NOMO-1 (cell line): ENCODE measurements at regions not wholly inside any gene's neighbourhood (a gene's known extent, or its start where the extent isn't known, plus 50 kb on each side); places are given as distances from the start of the nearest gene placed in this dataset.
A peak's percentile ranks its signal among the peaks of the same experiment; 100 is the strongest.

ENCODE experiments used
- DNase-seq, 2 experiments: peaks; one replicate each; lab custom pipeline; 2025; ENCODE audit not compliant: unreplicated experiment in 2 of 2; lab: John Stamatoyannopoulos, UW

DNA sequence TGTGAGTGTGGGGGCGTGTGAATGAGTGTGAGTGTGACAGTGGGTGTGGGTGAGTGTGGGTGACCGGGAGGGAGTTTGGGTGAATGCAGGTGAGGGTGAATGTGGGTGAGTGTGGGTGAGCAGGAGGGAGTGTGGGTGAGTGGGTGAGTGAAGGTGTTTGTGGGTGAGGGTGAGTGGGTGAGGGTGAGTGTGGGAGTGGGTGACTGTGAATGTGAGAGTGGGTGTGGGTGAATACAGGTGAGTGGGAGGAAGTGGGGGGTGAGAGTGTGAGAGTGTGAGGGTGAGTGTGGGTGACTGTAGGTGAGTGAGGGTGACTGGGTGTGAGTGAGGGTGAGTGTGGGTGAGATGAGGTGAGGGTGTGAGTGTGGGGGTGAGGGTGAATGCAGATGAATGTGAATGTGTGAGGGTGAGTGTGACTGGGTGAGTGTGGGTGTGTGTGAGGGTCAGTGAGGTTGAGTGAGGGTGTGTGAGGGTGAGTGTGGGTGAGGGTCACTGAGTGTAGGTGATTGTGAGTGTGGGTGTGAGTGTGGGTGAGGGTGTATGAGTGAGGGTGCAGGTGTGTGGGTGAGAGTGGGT, 1677.3 kb upstream of the TENM3 start:
- no peak for DNase-seq

DNA sequence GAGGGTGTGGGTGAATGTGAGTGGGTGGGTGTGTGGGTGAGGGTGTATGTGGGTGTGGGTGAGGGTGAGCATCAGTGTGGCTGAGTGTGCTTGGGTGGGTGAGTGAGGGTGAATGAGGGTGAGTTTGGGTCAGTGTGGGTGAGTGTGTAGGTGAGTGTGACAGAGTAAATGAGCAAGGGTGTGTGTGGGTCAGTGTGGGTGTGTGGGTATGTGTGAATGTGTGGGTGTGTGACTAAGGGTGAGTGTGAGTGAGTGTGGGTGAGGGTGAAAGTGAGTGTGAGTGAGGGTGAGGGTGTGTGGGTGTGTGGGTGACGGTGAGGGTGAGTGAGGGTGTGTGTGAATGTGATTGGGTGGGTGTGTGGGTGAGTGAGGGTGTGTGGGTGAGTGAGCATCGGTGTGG, 1676.7 kb upstream of the TENM3 start:
- no peak for DNase-seq

DNA sequence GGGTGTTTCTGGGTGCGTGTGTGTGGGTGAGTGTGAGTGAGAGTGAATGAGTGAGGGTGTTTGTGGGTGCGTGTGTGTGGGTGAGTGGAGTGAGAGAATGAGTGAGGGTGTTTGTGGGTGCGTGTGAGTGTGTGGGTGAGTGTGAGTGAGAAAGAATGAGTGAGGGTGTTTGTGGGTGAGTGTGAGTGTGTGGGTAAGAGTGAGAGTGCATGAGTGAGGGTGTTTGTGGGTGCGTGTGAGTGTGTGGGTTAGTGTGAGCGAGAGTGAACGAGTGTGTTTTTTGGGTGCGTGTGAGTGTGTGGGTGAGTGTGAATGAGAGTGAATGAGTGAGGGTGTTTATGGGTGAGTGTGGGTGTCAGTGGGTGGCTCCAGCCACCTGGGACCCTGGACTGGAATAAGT, 1676.1 kb upstream of the TENM3 start:
- DNase-seq, result no peak

DNA sequence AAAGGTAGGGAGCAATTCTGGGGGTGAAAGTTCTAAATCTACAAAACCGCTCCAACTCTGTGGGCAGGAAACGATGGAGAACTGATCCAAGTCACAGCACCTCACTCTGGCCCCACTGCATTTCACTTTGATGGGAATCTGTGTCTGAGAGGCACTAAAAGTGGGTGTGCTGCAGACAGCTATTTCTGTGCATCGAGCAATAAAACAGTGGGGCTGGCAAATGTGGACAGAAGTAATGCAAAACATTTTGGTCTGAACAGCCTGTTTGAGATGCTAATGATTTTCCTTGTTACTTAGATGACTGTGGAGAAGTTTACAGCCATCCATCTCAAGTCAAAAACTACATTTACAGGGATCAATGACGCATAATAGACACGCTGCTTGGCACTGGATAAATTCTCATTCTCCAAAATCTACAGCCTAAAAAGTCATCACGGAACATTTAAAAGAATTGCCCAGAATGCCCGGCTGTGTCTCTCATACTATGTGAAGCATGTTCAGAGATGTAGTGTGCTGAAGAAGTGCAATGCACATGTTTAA, 1671.6 kb upstream of the TENM3 start:
- no peak for DNase-seq

DNA sequence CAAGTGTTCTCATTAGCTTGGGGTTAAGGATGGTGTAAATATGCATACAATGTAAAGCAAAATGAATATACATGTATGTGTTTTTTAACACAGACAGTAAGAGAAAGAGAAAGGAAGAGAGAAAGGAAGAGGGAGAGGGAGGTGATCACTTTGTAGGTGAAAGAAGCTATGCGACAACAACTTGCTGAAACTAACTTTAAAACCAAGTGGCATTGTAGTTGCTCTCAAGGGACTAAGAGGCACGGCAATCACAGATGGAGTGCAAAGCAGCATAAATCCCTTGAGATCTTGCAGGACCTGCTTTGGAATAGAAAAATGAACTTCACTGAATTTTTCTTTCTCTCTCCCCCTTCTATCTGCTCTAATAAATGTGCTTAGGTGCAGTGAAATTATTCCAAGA, 1665.0 kb upstream of the TENM3 start:
- no peak for DNase-seq

DNA sequence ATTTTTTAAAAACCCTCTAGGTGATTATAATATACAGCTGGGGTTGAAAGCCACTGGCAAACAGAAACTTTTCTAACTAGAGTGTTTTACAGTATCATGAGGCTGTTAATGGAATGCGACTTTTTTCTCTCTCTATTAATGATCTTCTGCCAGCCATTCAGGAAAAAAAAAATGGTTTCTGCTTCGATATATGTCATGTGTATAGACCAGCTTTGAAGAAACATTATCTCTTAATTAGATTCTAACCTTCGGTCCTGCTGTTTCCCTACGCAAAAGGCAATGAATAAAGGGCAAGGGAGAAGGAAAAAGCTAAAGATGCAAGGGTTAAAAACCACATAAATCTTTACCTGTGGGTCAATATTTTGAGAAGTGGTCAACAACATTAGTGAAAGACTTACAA, 1662.1 kb upstream of the TENM3 start:
- no peak for DNase-seq

DNA sequence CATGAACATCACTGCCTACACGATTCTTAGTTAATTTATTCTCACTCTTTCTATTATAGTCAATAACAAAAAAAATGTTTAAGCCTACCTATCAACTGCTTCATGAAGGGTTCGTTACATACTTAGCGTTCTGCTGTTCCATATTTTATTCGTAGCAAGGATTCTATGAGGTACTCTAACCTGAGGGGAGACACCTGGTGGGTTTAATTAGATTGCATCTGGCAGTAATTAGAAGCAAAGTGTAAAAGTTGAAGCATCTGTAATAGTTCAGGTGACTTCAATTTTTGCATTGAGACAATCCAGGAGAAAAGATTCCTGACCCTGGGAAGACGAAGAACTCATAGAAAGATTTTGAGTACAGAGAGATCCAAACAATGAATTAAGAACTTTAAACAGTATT, 1655.8 kb upstream of the TENM3 start:
- DNase-seq, result no peak

DNA sequence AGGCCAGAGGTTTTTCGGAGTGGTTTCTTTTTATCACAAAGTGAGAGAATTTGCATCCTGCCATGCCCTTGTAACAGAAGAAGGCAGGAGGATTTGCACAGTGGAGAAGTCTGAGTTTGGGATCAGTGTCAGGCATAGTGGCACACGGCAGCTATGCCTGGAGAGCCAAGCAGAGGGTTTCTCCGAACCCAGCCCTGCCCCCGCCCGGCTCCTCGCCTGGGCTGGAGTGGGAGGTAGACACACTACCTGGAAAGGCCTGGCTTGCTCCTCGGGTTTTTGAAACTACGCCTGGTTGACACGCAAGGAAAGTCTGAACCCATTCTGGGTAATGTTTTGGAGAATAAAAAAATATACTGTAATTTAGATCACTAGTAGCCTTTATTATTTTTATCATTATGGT, 1653.6 kb upstream of the TENM3 start:
- DNase-seq, result no peak

DNA sequence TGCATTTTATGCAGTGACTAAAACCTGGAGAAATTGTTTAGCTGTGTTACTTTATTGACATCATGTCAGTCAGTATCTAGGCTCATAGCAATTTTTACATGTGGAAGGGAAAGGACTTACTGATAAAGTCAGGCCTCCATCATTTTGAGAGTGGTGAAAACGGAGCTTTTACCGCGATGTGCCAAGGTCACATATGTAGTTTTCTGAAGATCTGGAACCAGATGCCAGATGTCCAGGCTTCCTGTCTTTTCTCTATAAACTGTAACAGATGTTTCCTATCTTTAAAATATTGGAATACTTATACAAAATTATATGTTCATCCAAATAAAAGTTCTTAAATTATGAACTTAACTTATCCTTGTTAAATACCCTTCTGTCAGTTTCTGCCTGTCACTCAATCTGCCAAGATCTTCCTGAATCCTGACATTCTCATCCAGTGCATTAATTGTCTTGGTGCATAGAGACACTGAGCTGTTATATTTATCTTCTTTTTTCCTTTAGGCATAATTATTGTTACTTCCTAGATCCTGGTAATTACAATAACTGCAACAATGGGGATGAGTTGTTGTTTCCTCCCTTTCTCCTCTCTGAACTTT, 1646.2 kb upstream of the TENM3 start:
- no peak for DNase-seq

DNA sequence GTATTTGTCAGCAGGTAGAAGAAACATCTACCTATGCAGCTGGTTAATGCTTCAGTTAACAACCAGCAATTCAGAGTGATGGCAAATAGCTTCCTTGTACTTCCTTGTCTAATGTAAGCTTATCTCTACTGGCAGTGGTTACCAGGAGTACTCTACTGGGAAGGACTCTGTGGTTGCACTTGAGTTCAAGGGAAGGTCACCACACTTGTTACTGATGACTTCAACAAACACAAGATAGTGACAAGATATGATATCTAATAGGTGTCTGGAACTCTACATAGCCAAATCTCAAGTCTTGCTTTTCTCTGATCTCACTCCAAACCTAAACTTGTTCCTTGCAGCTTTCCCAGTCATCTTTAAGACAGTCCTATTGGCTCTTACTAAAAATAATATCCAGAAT, 1644.9 kb upstream of the TENM3 start:
- no peak for DNase-seq

DNA sequence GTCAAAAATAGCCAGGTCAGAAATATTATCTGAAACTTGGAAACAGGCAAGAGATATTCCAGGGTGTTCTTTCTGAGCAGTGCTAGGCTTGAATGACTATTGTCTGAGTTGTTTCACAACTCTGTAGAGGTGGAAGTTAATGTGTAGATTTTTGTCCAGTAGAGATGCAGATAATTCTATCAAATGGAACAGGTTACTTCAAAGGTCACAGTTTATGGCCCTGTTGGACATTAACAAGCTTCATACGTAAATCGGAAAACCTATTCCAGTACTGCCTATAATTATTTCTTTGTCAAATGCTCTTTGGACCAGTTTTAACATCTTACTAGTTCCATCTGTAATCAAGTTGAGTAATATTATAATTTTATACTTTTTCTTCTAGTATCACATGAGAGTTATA, 1639.4 kb upstream of the TENM3 start:
- no peak for DNase-seq

DNA sequence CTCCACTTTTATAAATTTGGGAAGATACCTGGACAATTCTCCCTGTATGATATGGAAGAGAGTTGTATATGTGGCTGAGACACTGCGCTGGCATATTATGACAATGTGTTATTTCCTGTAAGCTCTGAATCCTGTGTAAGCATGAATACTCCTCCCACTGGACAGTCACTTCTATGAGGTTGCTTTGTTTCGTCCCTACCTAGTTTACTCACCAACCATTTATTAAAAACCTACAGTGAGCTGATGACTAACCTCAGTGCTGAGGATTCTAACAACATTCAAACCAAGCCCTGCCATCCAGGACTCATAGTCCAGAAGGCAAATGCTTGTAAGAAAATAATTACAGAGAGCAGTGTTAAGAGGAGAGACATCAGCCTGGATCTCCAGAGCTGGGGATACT, 1632.9 kb upstream of the TENM3 start:
- no peak for DNase-seq

DNA sequence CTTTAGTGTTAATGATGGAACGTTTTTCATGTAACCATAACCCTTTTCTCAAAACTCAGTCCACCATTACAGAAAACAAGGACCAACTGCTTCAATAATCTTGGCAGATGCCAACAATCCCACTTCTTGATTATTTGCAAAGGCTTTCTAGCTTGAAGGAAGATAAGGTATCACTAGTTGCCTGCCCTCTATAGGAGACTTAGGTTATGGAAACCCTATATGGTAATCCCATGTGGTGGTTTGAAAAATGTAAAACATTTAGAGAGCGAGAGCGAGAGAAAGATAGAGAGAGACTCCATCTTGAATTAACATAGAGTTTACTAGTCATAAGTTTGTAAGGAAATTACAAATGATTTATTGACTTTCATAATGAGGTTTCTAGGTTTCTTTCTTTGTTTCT, 1627.5 kb upstream of the TENM3 start:
- DNase-seq, result no peak

DNA sequence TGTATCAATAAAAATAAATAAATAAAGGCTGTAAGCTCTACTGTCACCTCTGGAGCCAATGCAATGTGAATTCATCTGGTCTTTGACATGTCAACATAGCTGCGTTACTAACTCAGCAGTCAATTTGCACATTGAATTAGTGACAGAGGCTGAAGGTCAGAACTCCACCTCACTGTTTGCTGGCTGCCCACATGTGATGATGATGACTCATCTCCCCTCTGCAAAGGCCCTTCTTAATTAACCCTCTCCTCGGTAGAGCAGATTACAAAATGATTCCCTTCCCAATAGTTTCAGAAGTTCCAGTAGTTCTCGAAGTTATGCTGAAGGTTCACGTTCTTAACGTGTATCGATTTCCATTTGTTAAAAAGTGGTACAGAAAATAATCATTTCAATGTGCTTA, 1626.0 kb upstream of the TENM3 start:
- no peak for DNase-seq

DNA sequence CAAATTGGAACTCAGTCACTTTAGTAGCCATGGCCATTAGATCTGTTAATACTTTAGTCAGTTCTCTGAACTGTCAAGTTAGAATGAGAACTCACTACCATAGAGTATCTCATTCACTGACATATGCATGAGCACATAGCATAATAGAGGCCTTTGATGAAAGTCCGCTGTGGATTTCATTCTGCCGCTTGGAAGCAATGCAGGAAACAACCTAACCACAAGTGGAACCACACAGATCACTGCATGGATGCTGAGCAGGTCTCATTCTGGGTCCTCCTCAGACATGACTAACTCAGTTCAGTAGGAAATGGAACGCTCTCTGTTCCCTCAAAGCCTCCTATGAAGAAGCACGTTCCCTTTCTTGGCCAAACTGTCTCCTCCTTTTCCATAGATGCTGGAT, 1624.8 kb upstream of the TENM3 start:
- no peak for DNase-seq

DNA sequence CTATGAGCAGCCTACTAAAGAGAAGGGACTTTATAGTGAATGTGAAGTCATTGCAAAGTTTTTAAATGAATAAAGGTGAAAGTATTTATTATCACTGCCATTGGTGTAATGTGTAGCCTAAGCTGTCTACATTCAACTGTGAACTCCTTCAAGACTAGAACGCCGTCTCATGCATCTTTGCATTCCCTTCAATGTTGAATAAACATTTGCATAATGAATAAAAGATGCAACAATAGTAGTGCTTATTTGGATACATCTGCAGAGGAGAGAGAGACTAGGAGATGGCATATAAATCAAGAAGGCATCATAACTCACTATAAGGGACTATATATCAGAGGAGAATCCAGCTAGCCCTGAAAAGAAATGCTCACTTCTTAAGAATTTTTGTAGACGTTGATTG, 1623.8 kb upstream of the TENM3 start:
- DNase-seq, result no peak

DNA sequence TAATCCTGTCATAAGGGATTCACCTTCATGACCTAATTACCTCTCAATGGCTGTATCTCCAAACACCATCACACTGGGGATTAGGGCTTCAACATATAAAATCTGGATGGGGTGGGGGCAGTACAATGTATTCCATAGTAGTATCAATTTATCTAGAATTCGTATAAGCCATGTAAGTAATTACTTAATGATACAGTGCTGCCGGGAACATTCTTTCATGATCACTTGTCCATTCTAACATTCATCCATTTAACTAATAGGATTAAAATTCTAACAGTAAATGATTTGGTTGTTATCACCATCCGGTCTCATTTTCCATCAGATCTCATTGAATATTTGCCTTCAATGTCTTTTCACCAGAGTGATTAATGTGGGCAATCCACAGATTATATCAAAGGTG, 1620.9 kb upstream of the TENM3 start:
- no peak for DNase-seq

DNA sequence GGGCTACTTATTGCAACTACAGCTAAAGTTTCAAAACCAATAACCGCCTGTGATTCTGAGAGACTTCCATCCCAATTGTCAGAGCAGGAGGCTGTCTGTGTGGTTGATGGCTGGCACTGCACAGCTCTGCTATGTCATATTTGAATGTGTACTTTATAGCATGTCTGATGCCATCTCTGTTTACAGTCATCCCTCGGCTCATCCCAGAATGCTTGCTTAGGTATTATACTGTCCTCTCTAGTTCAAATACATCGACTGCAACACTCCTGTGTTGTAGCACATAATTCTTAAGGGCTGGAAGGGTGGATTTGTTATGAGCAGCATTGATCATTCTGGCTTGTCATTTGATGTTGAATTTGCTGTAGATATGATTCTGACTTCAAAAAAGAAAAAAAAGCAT, 1617.5 kb upstream of the TENM3 start:
- DNase-seq, result no peak

DNA sequence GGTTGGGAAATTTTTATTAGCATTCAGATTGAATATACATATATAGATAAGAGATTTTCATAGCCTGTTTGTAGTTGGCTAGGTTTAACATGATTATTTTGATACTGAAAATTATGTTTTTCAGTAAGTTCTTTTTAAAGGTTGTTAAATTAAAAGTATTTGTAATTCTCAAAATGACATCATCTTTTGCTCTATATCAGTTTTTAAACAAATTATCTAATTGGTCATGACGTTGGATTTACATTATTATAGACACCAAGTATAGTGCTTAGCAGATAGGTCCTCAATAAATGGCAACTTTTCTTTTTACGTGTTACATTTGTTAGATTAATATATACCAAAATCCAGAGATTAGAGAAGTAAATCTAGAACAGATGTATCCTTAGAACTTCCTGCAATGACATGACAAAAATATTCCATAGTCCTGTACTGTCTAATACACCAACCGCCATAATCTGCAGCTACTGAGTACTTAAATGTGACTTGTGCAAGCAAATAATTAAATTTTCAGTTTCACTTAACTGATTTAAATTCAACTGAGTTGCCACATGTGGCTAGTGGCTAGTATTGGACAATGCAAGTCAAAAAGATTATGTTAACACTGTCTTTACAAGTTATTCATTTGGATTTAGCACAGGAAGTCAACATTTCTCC, 1613.1 kb upstream of the TENM3 start:
- DNase-seq, result peak in 1 of 2 experiments; percentile 2

DNA sequence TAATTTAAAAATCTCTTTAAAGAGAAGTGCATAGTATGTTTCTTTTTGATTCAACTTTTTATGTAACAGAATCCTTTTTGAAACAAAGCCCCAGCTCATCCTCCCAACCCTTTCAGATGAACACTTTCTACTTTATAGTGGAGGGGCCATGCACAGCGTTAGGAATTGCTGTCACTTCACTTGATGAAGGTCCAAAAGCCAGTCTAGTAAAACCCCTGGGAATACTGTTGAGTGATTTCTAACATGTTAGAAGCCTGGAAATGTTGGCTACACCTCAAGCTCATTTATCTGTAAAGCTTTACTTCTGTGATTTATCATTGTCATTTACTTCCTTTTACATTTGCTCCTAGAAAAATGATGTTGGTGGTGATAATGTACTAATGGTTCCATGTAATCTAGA, 1608.9 kb upstream of the TENM3 start:
- DNase-seq, result no peak

DNA sequence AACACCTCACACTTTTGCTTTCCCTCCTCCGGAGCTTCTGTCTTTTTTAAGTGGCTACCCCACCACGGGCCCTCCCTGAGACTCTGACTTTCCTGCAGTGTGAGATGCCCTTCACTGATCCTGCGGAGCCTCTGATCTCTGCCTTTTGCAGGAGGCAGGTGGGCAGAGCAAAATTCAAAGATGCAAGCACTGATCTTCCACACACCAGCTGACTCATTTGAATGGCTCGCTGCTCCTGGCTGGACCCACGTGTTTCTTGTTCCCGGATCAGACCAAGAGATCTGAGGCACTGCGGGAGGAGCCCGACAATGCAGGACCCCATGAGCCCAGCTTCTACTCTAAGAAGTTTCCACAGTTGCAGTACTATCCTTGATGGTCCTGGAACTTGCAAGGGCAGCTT, 1607.9 kb upstream of the TENM3 start:
- no peak for DNase-seq

DNA sequence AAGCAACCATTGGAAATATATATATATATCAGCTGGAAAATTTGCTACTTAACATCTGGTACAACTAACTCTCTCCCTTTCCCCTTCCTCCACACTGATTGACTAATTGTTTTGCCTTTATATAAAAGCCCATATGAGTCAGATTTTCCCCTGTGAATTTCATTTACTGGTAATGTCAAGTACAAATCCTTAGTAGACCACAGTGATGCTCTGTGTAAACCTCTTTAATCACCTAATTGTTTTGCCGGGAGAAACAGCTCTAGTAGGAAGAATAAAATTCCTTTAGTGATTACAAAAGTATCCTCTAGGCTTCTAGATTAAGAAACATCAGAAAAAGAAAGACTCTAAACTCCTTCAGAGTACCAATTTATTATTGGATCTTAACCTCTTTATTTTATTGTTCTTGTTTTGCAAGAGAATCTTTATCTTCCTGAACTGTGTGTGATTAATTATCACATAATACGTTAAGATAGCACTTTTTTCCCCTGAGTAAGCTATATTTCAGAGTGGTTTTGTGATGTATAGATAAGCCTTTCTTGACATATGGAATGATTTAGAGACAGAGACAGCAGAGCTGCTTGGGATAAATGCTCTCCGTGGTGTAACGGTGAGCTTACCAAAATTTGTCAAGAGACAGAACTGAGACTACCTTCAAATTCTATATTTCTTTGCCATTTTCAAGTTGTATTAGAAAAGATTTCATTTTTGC, 1606.4 kb upstream of the TENM3 start:
- no peak for DNase-seq
